Urinary bladder (tissue), 3 donors: ENCODE measurements at regions not wholly inside any gene's neighbourhood (a gene's known extent, or its start where the extent isn't known, plus 50 kb on each side); places are given as distances from the start of the nearest gene placed in this dataset.
"Not testable (repeated sequence)": the region's sequence is repeated elsewhere in the genome, so short reads cannot be mapped to it uniquely, and the experiment has no call there.

Experiments used
- DNase-seq: peaks from one replicate; pipeline ENCODE4 v3.0.0-alpha.2; 2015; ENCODE audit errors: extremely low spot score
- H3K27ac ChIP-seq: one replicate; pipeline ENCODE4 v1.5.1; 2013; ENCODE audit warnings: low read depth, mild to moderate bottlenecking, moderate library complexity
- H3K36me3 ChIP-seq: one replicate; pipeline ENCODE4 v1.6.1; 2013; ENCODE audit warnings: mild to moderate bottlenecking, moderate library complexity; ENCODE audit not compliant: insufficient read depth
- H3K4me1 ChIP-seq: one replicate; pipeline ENCODE4 v1.6.1; 2013; ENCODE audit warnings: mild to moderate bottlenecking, moderate library complexity; ENCODE audit not compliant: insufficient read depth
- H3K4me3 ChIP-seq: one replicate; pipeline ENCODE4 v1.5.1; 2013; ENCODE audit warnings: low read depth, low read length
- WGBS: extraction: QIAGEN DNeasy Blood & Tissue Kit; methylation state at CpG from one replicate; pipeline ENCODE4 v1.1.7; 2013; 5-methylcytosine and 5-hydroxymethylcytosine counted together
- donor health status: healthy with polysubstance abuse.
- donor health status: healthy.

DNA sequence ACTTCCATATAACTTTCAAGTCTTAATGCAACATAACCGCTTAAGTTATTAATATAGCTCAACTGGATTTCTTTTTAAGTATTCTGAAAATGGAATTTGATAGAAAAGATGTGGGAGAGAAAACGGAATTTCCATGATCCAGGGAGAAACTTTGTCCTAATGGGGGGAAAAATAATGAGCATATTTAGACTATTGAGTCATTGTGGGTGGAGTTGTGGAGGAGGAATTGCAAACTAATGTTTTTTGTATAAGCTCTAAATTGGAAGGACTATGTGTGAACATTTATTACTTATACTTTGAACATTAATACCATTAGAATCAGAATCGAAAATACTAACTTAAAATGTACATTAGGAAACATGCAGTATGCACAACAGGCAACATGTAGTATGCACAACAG lies 159.9 kb upstream of the NEGR1 start:
- Histone ChIP-seq H3K4me1 (no peaks in the 10 kb centered on the region), H3K4me3 (no peak overlapping the region), H3K36me3 (no peaks in the 10 kb centered on the region), H3K27ac (no peak overlapping the region)
- 79% methylated on average over 3 of the region's 3 CpGs for WGBS
- DNase-seq: no peak

DNA sequence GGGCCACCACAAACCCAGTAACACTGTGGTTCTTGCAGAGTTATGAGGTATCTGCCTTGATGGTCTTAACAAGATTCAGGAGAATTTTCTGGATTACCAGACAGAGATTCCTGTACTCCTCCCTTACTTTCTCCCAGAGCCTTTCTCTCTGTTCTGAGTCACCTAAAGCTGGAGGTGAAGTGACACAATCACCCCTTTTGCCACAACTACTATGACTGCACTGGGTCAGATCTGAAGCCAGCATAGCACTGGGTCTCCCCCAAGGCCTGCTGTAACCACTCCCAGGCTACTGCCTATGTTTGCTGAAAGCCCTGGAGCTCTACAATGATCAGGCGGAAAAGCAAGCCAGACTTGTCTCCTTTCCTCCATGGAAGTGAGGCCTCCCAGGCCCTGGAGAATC lies 156.7 kb upstream of the NEGR1 start:
- no peak for DNase-seq

DNA sequence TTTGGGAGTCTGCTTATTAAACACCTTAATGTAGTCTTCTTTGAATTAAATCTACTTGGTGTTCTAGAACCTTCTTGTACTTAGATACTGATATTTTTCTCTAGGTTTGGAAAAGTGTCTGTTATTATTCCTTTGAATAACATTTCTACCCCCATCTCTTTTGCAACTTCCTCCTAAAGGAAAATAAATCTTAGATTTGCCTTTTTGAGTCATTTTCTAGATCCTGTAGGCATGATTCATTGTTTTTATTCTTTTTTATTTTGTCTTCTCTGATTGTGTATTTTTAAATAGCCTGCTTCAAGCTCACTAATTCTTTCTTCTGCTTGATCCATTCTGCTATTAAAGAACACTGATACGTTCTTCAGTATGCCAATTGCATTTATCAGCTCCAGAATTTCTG lies 155.9 kb upstream of the NEGR1 start:
- WGBS: 79% methylated on average over 1 of the region's 1 CpG
- Histone ChIP-seq H3K4me3 (no peak overlapping the region), H3K36me3 (no peaks in the 10 kb centered on the region)

More for the DNA sequence above, 156.7 kb upstream of the NEGR1 start:
- Histone ChIP-seq H3K27ac (no peak overlapping the region), H3K4me3 (no peak overlapping the region), H3K36me3 (no peaks in the 10 kb centered on the region), H3K4me1 (no peaks in the 10 kb centered on the region)
- 97% methylated on average over 1 of the region's 1 CpG for WGBS

DNA sequence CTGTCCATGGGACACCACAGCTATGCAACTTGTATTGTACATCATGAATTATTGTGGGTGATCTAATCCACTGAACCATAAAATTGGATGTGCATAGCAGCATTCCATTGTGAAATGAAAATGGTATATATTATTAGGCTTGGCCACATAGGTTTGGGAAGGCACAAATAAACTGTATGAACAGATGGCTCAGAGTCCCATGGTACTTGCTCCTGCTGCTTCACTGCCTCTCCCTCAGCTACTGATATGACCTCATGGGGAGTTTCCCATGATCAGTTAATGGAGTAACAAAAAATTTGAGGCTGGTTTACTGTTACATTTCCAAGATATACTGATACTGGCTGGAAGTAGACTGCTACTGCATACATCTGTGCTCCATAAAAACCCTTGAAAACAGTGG lies 152.7 kb upstream of the NEGR1 start:
- Histone ChIP-seq H3K4me3 (no peak overlapping the region), H3K27ac (no peak overlapping the region), H3K4me1 (no peaks in the 10 kb centered on the region), H3K36me3 (no peaks in the 10 kb centered on the region)
- DNase-seq: no peak

More for the DNA sequence above, 155.9 kb upstream of the NEGR1 start:
- H3K27ac ChIP-seq: no peak overlapping the region
- no peak for DNase-seq
- no peaks in the 10 kb centered on the region for H3K4me1 ChIP-seq

DNA sequence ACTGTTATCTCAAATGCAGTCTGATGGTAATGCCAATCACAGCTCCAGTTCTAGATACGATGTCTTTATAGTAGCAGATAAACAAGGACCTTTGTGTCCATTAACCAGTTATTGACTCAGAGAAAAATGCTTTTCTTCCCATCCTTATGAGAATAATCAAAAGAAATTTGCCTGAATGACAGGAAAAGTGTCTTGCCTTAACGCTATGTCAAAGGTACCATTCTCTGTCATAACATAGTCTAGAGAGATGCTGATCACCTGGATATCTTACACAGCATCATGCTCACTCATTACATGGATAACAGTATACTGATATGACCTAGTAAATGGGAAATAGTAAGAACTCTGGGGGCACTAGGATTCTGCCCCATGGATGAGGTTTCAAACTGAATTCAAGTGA lies 151.7 kb upstream of the NEGR1 start:
- Histone ChIP-seq H3K4me3 (no peak overlapping the region), H3K36me3 (no peaks in the 10 kb centered on the region), H3K4me1 (no peaks in the 10 kb centered on the region), H3K27ac (no peak overlapping the region)
- DNase-seq: no peak
- WGBS: 76% methylated on average over 2 of the region's 2 CpGs

DNA sequence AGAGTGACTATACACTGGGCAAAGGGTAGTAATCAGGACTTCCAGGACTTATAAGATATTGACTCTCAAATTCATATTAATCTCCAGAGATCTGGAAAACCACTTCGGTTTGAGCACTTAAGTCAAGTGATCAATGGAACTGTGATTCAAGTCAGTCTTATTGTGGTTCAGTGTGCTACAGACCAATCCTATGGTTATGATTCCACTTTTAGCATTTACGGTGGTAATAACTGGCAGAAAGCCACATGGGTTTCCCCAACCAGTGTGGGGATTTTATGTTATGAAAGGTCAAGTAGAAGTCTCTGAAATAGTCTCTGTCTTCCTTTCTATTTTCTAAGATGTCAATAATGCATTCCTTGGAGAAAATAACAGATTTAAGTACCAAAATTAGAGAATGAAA lies 151.3 kb upstream of the NEGR1 start:
- Histone ChIP-seq H3K4me1 (no peaks in the 10 kb centered on the region), H3K36me3 (no peaks in the 10 kb centered on the region), H3K4me3 (no peak overlapping the region), H3K27ac (no peak overlapping the region)
- WGBS: 80% methylated on average over 2 of the region's 2 CpGs
- no peak for DNase-seq

DNA sequence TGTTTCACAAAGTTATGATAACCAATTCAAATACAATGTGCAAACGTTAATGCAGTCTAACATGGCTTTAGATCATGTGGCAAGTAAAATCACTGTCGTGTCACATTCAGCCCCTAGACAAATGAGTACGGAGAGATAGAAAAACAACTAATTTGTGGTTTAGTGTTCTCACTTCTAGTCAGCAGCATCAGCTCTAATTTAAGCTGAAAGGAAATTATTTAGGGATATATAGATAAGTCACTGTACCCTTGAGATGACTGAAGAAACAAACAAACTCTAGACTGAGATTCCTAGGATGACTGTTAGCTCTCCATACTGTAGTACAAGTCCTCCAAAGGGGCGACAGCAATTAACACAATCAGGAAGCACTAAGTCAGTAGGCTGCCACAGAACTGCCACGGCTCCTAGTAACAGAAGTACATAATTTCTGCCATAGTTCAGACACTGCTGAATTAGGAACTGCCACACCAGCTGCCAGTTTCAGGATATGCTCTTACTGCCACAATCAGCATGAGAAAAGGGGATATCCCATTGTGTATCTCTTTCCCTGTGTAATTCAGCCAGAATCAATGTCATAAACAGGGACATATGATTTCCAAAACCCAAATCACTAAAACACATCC lies 150.4 kb upstream of the NEGR1 start:
- Histone ChIP-seq H3K4me1 (no peaks in the 10 kb centered on the region), H3K4me3 (no peak overlapping the region), H3K27ac (no peak overlapping the region), H3K36me3 (no peaks in the 10 kb centered on the region)
- no peak for DNase-seq
- 82% methylated on average over 5 of the region's 5 CpGs for WGBS

DNA sequence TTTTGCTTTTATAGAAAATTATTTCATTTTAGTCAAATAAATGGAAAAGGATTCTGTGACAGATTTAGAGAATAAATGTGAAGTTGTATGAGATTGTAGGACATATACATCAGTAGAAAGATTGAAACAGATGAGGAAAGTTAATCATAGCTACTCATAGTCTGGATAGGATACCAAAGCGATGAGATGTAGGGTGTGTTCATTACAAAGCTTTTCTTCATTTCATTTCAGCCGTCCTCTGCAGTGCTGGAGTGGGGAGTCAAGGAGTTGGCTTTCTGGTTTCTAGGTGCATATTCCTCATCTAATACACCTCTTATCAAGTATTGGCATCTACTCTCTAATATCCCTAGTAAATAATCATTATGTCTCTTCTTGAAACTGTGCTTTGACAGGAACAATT lies 149.5 kb upstream of the NEGR1 start:
- no peaks in the 10 kb centered on the region for H3K4me1 ChIP-seq
- no peak overlapping the region for H3K27ac ChIP-seq
- 86% methylated on average over 2 of the region's 2 CpGs for WGBS
- no peak for DNase-seq
- H3K4me3 ChIP-seq: no peak overlapping the region
- H3K36me3 ChIP-seq: no peaks in the 10 kb centered on the region

DNA sequence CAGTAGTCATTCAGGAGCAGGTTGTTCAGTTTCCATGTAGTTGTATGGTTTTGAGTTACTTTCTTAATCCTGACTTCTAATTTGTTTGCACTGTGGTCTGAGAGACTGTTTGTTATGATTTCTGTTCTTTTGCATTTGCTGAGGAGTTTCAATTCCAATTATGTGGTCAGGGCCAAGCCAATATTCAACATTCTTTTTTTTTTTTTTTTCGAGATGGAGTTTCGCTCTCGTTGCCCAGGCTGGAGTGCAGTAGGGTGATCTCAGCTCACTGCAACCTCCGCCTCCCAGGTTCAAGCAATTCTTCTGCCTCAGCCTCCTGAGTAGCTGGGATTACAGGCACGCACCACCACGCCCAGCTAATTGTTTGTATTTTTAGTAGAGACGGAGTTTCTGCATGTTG lies 145.9 kb upstream of the NEGR1 start:
- not testable (repeated sequence) for DNase-seq
- 95% methylated on average over 7 of the region's 7 CpGs for WGBS

DNA sequence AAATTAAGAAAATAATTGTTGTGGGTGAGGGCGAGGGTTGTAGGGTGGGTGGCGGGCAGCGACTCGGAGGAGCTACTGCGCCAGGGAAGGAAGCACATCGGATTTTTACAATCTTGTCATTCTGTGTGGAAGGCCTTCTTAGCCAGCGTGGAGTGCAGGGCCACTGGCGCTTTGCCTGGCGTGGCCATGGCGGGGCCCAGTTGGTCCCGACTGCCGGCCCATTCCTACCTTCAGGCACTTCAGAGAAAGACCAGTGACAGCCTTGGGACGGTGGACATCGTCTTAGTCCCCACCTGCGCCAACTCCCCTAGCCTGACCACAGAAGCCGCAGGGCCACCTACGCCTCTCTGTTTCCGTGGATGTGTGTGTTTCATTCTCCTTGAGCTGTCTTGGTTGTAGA lies 136.9 kb upstream of the NEGR1 start:
- Histone ChIP-seq H3K27ac (no peak overlapping the region), H3K4me1 (no peaks in the 10 kb centered on the region), H3K36me3 (no peaks in the 10 kb centered on the region), H3K4me3 (no peak overlapping the region)
- no peak for DNase-seq
- WGBS: 98% methylated on average over 18 of the region's 18 CpGs

More for the DNA sequence above, 145.9 kb upstream of the NEGR1 start:
- not testable (repeated sequence) for H3K36me3 ChIP-seq, H3K27ac ChIP-seq, H3K4me3 ChIP-seq, H3K4me1 ChIP-seq

DNA sequence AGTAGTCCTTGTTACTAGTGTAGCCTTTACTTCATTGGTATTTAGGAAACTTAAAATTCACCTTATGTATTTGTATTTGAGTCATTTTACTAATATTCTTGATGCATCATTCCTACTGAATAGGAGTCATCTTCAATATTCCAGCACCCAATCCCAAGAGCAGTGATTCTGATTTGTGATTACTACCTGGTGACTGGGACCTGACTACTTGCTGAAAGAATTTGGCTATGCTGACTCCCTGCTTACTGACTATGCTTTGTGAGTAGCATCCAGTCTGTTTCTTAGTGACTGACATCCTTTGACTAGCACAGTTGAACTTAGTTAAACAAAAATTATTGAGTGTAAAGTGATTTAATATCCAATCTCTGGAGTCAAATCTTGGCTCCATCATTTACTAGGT lies 129.9 kb upstream of the NEGR1 start:
- H3K36me3 ChIP-seq: no peaks in the 10 kb centered on the region
- no peaks in the 10 kb centered on the region for H3K4me1 ChIP-seq
- no peak for DNase-seq
- no peak overlapping the region for H3K27ac ChIP-seq
- H3K4me3 ChIP-seq: no peak overlapping the region

DNA sequence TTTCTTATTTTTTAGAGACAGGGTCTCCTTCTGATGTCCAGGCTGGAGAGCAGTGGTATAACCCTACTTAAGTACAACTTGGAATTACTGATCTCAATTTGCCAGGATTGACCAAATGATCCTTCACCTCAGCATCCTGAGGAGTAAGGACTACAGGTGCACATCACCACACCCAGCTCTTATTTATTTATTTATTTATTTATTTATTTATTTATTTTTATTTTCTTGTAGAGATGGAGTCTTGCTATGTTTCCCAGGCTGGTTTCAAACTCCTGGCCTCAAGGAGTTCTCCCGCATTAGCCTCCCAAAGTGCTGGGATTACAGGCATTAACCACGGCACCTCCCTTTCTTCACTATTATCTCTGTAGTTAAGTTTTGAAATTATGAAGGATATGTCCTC lies 117.5 kb upstream of the NEGR1 start:
- 98% methylated on average over 2 of the region's 2 CpGs for WGBS
- Histone ChIP-seq H3K4me3 (no peak overlapping the region), H3K4me1 (no peaks in the 10 kb centered on the region), H3K36me3 (no peaks in the 10 kb centered on the region), H3K27ac (no peak overlapping the region)
- no peak for DNase-seq

DNA sequence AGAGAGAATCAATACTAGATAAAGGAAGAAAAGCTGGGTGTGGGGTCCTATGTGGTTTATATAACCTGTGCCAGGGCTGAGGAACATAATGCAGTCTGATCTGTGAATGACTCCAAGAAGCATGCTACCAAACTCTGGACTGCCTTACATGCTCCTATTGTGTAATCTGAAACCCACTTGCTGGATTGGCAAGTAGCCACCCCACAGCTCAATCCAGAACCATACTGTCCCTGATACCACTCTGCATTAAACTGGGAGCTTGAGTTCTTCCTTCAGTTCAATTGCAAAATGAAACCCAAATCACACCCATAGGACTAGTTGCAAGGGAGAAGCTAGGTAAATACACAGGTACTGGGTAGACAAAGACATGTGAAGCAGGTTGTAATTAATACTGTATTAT lies 115.4 kb upstream of the NEGR1 start:
- no peaks in the 10 kb centered on the region for H3K4me1 ChIP-seq
- no peak for DNase-seq

DNA sequence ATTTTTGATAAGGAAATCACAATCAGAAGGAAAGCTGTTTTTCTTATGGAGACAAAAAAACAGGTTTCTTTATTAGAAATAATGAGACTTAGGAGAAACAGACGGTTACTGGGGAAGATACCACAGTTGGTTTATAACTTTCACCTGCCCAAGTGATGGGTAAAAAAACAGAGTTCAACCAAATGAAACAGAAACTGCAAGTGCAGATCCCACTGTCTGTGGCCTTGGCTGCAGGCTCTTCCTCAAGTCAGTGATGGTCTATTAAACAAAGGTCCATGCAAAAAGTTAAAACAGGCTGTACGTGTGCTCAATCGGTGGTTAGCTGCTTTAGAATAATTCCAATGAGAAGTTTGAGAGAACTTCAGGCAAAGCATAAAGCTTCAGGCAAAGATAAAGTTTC lies 112.1 kb upstream of the NEGR1 start:
- WGBS: 61% methylated on average over 3 of the region's 3 CpGs
- DNase-seq: no peak

More for the DNA sequence above, 115.4 kb upstream of the NEGR1 start:
- H3K4me3 ChIP-seq: no peak overlapping the region
- H3K27ac ChIP-seq: no peak overlapping the region
- H3K36me3 ChIP-seq: no peaks in the 10 kb centered on the region

DNA sequence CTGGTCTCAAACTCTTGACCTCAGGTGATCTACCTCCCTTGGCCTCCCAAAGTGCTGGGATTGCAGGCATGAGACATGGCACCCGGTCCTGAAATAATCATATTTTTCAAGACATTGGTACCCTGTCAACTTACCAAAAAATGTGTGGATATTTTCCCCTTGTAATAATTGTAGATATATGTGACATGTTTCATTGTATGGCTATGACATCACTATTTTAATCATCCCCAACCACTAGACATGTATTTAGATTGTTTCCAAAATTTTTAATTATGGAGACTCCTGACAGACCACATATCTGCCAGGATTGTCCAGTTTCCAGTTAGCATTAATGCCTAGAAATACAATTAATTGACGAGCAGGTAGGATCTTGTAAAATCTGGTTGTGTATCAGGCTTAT lies 96.7 kb upstream of the NEGR1 start:
- H3K36me3 ChIP-seq: no peaks in the 10 kb centered on the region
- H3K4me1 ChIP-seq: no peaks in the 10 kb centered on the region
- H3K4me3 ChIP-seq: no peak overlapping the region
- no peak overlapping the region for H3K27ac ChIP-seq
- WGBS: 91% methylated on average over 2 of the region's 2 CpGs
- DNase-seq: no peak

More for the DNA sequence above, 112.1 kb upstream of the NEGR1 start:
- no peak overlapping the region for H3K27ac ChIP-seq
- no peaks in the 10 kb centered on the region for H3K4me1 ChIP-seq
- H3K4me3 ChIP-seq: no peak overlapping the region
- no peaks in the 10 kb centered on the region for H3K36me3 ChIP-seq
